ENCODE measurements at regions not wholly inside any gene's neighbourhood (a gene's known extent, or its start where the extent isn't known, plus 50 kb on each side); places are given as distances from the start of the nearest gene placed in this dataset.
"Not testable (repeated sequence)": the region's sequence is repeated elsewhere in the genome, so short reads cannot be mapped to it uniquely, and the experiment has no call there.

- Mint-ChIP-seq H3K36me3 (ENCODE audit: insufficient read depth) (no peaks in the 10 kb centered on the region), H3K4me1 (no peaks in the 10 kb centered on the region), H3K27ac (ENCODE audit: low read depth) (no peak overlapping the region), H3K4me3 (no peak overlapping the region), H3K9me3 (no peaks in the 10 kb centered on the region), H3K27me3 (peaks cover 15% of the 10 kb centered on the region)
- DNase-seq (ENCODE audit: low spot score in 2 of 2) = no peak
- no peak for ATAC-seq (replicated peaks; ENCODE audit: extremely low read depth, poor library complexity, severe bottlenecking)
Observed at GRCh38 chr10:118820326-118821116, 65.8 kb upstream of the CACUL1 start.

- no peak for ATAC-seq (replicated peaks; ENCODE audit: extremely low read depth, poor library complexity, severe bottlenecking)
- Mint-ChIP-seq H3K36me3 (ENCODE audit: insufficient read depth) (peaks cover 2% of the 10 kb centered on the region), H3K27me3 (peaks cover 8% of the 10 kb centered on the region), H3K4me1 (no peaks in the 10 kb centered on the region), H3K27ac (ENCODE audit: low read depth) (no peak overlapping the region), H3K9me3 (no peaks in the 10 kb centered on the region), H3K4me3 (no peak overlapping the region)
- DNase-seq (ENCODE audit: low spot score in 2 of 2) = no peak
Observed at GRCh38 chr10:118823256-118823907, 68.6 kb upstream of the CACUL1 start.

GRCh38 chr10:118827053-118827452, 72.3 kb upstream of the CACUL1 start:
- Mint-ChIP-seq H3K27me3 (peaks cover 8% of the 10 kb centered on the region), H3K4me1 (no peaks in the 10 kb centered on the region), H3K27ac (ENCODE audit: low read depth) (no peak overlapping the region), H3K4me3 (no peak overlapping the region), H3K36me3 (ENCODE audit: insufficient read depth) (peaks cover 2% of the 10 kb centered on the region), H3K9me3 (no peaks in the 10 kb centered on the region)
- DNase-seq (ENCODE audit: low spot score in 2 of 2) (no peak), ATAC-seq (replicated peaks; ENCODE audit: extremely low read depth, poor library complexity, severe bottlenecking) (no peak)

GRCh38 chr10:118827466-118828155, 72.8 kb upstream of the CACUL1 start:
- Mint-ChIP-seq H3K4me1 (no peaks in the 10 kb centered on the region), H3K27ac (ENCODE audit: low read depth) (no peak overlapping the region), H3K27me3 (peaks cover 8% of the 10 kb centered on the region), H3K4me3 (no peak overlapping the region), H3K36me3 (ENCODE audit: insufficient read depth) (peaks cover 3% of the 10 kb centered on the region), H3K9me3 (no peaks in the 10 kb centered on the region)
- no peak for ATAC-seq (replicated peaks; ENCODE audit: extremely low read depth, poor library complexity, severe bottlenecking)
- no peak for DNase-seq (ENCODE audit: low spot score in 2 of 2)

GRCh38 chr10:118832241-118832651, 77.5 kb upstream of the CACUL1 start:
- Mint-ChIP-seq H3K27ac (ENCODE audit: low read depth) (no peak overlapping the region), H3K27me3 (no peaks in the 10 kb centered on the region), H3K9me3 (no peaks in the 10 kb centered on the region), H3K36me3 (ENCODE audit: insufficient read depth) (peaks cover 3% of the 10 kb centered on the region), H3K4me3 (no peak overlapping the region), H3K4me1 (no peaks in the 10 kb centered on the region)
- ATAC-seq (replicated peaks; ENCODE audit: extremely low read depth, poor library complexity, severe bottlenecking) = no peak
- no peak for DNase-seq (ENCODE audit: low spot score in 2 of 2)

GRCh38 chr10:118834370-118834769, 79.6 kb upstream of the CACUL1 start:
- ATAC-seq (replicated peaks; ENCODE audit: extremely low read depth, poor library complexity, severe bottlenecking); DNase-seq (ENCODE audit: low spot score in 2 of 2); H3K27me3 Mint-ChIP-seq; H3K4me1 Mint-ChIP-seq; H3K9me3 Mint-ChIP-seq; H3K4me3 Mint-ChIP-seq; H3K36me3 Mint-ChIP-seq (ENCODE audit: insufficient read depth); H3K27ac Mint-ChIP-seq (ENCODE audit: low read depth): not testable (repeated sequence)

GRCh38 chr10:118835682-118836326, 81.0 kb upstream of the CACUL1 start:
- no peak overlapping the region for H3K4me3 Mint-ChIP-seq
- ATAC-seq (replicated peaks; ENCODE audit: extremely low read depth, poor library complexity, severe bottlenecking) (no peak), DNase-seq (ENCODE audit: low spot score in 2 of 2) (no peak)
- H3K27ac Mint-ChIP-seq (ENCODE audit: low read depth) = no peak overlapping the region
- peaks cover 5% of the 10 kb centered on the region for H3K4me1 Mint-ChIP-seq
- no peaks in the 10 kb centered on the region for H3K27me3 Mint-ChIP-seq
- H3K9me3 Mint-ChIP-seq = no peaks in the 10 kb centered on the region
- H3K36me3 Mint-ChIP-seq (ENCODE audit: insufficient read depth) = peaks cover 2% of the 10 kb centered on the region

GRCh38 chr10:118838364-118838763, 83.6 kb upstream of the CACUL1 start:
- Mint-ChIP-seq H3K27ac (ENCODE audit: low read depth) (no peak overlapping the region), H3K9me3 (no peaks in the 10 kb centered on the region), H3K4me3 (no peak overlapping the region), H3K27me3 (no peaks in the 10 kb centered on the region), H3K36me3 (ENCODE audit: insufficient read depth) (no peaks in the 10 kb centered on the region), H3K4me1 (peaks cover 5% of the 10 kb centered on the region)
- ATAC-seq (replicated peaks; ENCODE audit: extremely low read depth, poor library complexity, severe bottlenecking) (no peak), DNase-seq (ENCODE audit: low spot score in 2 of 2) (no peak)

GRCh38 chr10:118839348-118839747, 84.6 kb upstream of the CACUL1 start:
- H3K36me3 Mint-ChIP-seq (ENCODE audit: insufficient read depth) = no peaks in the 10 kb centered on the region
- H3K9me3 Mint-ChIP-seq = no peaks in the 10 kb centered on the region
- no peaks in the 10 kb centered on the region for H3K27me3 Mint-ChIP-seq
- no peak overlapping the region for H3K4me3 Mint-ChIP-seq
- ATAC-seq (replicated peaks; ENCODE audit: extremely low read depth, poor library complexity, severe bottlenecking) (no peak), DNase-seq (ENCODE audit: low spot score in 2 of 2) (no peak)
- peaks cover 5% of the 10 kb centered on the region for H3K4me1 Mint-ChIP-seq
- H3K27ac Mint-ChIP-seq (ENCODE audit: low read depth) = no peak overlapping the region

- Mint-ChIP-seq H3K27ac (ENCODE audit: low read depth) (no peak overlapping the region), H3K36me3 (ENCODE audit: insufficient read depth) (no peaks in the 10 kb centered on the region), H3K27me3 (peaks cover 7% of the 10 kb centered on the region), H3K4me3 (no peak overlapping the region), H3K4me1 (peaks cover 5% of the 10 kb centered on the region), H3K9me3 (no peaks in the 10 kb centered on the region)
- ATAC-seq (replicated peaks; ENCODE audit: extremely low read depth, poor library complexity, severe bottlenecking) (no peak), DNase-seq (ENCODE audit: low spot score in 2 of 2) (no peak)
Observed at GRCh38 chr10:118840071-118840775, 85.5 kb upstream of the CACUL1 start.

- Mint-ChIP-seq H3K9me3 (no peaks in the 10 kb centered on the region), H3K4me3 (no peak overlapping the region), H3K36me3 (ENCODE audit: insufficient read depth) (no peaks in the 10 kb centered on the region), H3K27ac (ENCODE audit: low read depth) (no peak overlapping the region), H3K27me3 (peaks cover 14% of the 10 kb centered on the region), H3K4me1 (peaks cover 5% of the 10 kb centered on the region)
- ATAC-seq (replicated peaks; ENCODE audit: extremely low read depth, poor library complexity, severe bottlenecking) (no peak), DNase-seq (ENCODE audit: low spot score in 2 of 2) (no peak)
Observed at GRCh38 chr10:118840776-118841468, 86.2 kb upstream of the CACUL1 start.

All from central memory CD8-positive, alpha-beta T cell (primary cell).